Stimulated activated CD8-positive, alpha-beta memory T cell treated with anti-CD3 and anti-CD28 coated beads, Interleukin-15, amount 100 ng/mL, for 24 hours (primary cell): ENCODE measurements at regions not wholly inside any gene's neighbourhood (a gene's known extent, or its start where the extent isn't known, plus 50 kb on each side); places are given as distances from the start of the nearest gene placed in this dataset.
"Not testable (repeated sequence)": the region's sequence is repeated elsewhere in the genome, so short reads cannot be mapped to it uniquely, and the experiment has no call there.

Source experiments
- DNase-seq: peaks from one replicate; pipeline ENCODE4 v3.0.0-alpha.2; 2020; ENCODE audit warnings: low read depth

DNA sequence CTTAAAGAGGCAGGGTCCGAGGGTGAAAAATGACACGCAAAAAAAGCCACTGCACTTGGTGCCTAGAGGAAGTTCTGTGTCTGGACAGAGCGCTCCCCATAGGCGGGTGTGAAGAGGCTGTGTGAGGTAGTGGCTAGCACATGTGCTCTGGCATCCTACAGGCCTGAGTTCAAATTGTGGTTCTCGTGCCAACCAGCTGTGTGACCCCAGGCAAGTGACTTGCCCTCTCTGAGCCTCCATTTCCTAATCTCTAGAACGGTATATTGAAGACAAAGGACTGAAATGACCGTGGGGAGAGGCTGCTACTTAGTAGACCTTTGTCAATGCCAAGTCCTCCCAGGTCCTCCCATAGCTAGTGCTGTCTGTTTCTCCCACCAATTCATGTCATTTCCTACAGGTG is 79.1 kb upstream of the MYL10 start:
- DNase-seq, result no peak

DNA sequence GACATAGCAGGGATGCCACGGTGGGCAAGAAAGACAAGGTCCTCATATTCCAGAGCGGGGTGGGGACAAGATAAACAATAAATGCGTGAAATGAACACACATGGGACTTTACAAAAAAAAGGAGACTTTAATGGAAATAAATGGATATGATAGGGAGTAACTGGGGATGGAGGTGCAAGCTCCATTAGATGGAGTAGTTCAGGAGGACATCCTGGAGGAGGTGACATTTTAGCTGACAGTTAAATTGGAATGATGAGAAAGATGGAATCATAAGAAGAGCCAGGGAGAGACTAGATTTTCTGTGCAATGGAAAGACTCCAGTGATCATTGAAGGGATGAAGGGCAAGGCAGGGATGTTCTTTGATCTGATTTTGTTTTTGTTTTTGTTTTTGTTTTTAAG is 83.6 kb upstream of the MYL10 start:
- DNase-seq, result no peak

- DNase-seq, result no peak
Observed at GRCh38 chr7:101714097-101714496, 85.0 kb upstream of the MYL10 start.

DNA sequence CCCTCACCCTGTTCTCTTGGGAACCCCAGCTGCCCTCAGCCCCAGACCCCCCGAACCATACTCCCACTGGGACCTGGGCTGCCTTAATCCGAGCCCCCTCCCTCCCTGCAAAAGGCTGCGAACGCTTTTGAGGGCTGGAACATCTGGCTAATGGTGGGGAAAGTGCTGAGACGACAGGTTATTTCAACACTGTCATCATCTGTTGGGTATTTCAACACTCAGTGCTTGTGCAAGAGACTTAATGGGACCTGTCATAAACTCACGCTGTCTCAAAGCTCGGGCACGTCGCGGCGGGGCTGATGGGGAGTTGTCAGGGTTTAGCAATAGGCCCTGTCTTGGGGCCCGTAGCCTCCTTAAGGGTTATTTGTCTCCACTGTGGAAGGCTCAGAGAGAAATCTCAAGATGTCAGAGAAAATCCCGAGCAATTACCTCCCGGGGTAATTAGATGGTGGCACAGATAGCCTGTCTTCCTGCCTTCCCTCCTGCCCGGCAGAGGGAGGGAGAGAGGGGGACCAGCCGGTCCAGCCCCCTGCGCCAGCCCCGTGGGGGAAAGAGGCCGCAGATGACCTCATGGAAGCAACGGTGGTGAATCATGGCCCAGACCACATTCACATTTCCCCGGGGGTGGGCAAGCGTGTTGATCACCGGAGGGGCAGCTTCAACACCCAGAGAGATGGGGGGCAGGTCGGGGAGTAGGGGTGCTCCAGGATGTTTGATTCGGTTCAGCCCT is 88.7 kb upstream of the MYL10 start:
- no peak for DNase-seq

DNA sequence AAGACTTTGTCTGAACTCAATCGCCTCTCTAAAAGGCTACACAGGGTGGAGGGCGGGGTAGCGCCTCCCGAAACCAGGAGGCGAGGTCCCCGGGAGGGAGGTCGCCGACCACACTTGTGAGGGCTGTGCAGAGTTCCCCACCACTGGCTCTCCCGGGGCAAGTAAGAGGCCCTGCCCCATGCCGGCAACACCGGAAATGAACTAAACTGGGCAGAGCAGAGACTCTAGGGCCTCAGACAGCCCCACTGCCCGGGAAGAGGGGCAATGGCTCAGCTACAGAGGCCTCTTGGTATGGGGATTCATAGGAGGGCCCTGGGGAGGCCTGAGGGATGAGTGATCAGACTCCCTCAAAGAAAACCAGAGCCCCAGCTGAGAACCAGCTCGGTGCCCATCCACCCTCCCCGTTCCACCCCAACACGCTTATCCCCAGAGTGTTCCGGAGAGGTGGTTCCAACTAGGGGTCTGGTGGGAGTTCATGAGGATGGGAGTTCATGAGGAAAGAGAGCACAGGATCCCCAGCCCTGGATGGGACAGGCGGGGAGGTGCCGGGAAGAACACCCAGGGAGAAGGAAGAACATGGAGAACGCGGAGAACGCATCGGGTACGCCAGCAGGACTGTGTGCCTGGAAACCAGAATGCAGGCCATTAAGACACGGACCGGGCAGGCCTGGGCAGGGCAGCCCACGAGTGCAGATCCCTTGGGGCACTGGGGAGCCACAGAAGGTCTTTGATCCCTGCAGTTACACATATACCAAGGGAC is 89.4 kb upstream of the MYL10 start:
- no peak for DNase-seq

- no peak for DNase-seq
Observed at GRCh38 chr7:101719123-101719470, 90.0 kb upstream of the MYL10 start.

- DNase-seq, result no peak
Observed at GRCh38 chr7:101720324-101720723, 91.2 kb upstream of the MYL10 start.

DNA sequence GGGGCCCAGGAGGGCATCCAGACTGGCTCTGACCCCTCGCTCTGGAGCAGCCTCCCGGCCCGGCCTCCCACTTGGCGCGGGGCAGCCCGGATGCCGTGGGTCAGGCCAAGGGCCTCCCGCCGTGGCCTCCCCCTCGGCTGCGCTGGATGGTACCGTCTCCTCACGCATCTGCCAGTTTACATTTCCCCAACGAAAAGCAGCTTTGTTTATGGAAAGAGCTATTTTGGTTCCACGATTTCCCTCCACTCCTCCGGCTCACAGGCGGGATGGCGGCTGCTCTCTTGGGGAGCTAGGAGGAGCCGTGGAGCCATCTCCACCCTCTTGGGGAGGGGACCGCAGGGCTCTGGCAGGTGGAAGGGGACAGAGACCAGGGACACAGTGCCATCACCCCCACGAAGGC is 93.2 kb upstream of the MYL10 start:
- DNase-seq, result no peak

- DNase-seq, result no peak
Observed at GRCh38 chr7:101723835-101724234, 93.6 kb upstream of the CUX1 start.

DNA sequence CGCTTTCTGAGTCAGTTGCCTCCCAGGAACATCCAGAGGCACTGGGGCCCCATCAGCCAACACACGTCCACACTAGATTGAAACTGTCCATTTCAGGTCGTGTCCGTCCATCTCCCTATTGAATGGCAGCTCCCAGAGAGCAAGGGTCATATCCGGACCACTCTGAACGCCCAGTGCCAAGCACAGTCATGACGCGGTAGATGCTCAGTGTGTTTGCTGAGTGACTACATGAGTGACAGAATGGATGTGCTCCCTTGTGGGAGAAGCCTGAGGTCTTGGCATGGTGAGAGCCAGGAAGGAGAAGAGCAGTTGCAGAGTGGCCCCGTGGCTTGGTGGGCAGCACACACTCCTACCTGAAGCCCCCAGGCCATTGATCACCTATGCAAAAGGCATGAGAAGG is 92.5 kb upstream of the CUX1 start:
- DNase-seq, result no peak

DNA sequence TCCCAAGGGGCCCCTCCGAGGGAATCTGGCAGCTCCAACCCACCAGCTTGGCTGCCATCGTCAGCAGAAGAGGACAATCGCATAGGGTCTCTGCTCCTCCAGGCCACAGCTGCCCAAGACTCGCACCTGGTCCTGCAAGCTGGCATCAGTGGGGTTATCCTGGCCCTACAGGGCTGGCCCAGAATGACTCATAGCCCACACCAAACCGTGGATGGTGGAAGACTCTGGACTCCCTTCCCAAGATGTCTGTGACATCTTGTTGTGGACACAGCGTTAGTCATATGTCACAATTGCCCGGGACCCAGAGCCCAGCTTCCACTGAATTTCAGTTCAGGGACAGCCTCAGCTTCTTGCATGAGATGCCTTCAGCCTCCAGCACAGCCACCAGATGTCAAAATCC is 91.5 kb upstream of the CUX1 start:
- DNase-seq, result no peak

DNA sequence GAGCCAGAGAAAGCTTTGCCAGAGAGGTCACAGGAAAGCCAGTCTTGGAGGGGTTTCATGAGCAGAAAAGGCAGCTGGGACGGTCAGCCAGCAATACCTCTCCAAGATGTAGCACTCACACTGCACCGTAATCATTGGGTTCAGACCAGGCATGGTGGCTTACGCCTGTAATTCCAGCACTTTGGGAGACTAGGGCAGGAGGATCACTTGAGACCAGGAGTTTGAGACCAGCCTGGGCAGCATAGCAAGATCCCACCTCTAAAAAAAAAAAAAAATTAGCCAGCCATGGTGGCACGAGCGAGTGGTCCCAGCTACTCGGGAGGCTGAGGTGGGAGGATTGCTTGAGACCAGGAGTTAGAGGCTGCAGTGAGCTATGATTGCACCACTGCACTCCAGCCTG is 90.2 kb upstream of the CUX1 start:
- DNase-seq, result no peak

DNA sequence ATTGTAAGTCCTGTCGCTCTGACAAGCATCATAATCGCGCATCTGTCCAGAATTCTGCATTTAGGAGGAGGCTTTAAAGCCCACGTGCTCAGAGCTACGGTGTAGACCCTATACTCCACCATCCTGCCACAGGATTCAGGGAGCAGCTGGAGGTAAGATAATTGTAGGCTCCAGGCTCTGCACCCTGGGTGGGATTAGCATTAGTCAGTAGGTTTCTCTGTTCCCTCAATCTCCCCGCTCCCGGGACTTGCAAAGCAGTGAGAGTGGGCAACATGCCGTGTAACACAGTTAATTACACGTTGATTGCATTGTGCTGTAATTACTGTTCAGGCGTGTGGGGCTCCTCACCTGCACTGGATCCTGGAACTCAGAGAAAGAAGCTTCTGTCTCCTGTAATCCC is 89.3 kb upstream of the CUX1 start:
- no peak for DNase-seq

- not testable (repeated sequence) for DNase-seq
Observed at GRCh38 chr7:101728873-101729240, 88.6 kb upstream of the CUX1 start.

DNA sequence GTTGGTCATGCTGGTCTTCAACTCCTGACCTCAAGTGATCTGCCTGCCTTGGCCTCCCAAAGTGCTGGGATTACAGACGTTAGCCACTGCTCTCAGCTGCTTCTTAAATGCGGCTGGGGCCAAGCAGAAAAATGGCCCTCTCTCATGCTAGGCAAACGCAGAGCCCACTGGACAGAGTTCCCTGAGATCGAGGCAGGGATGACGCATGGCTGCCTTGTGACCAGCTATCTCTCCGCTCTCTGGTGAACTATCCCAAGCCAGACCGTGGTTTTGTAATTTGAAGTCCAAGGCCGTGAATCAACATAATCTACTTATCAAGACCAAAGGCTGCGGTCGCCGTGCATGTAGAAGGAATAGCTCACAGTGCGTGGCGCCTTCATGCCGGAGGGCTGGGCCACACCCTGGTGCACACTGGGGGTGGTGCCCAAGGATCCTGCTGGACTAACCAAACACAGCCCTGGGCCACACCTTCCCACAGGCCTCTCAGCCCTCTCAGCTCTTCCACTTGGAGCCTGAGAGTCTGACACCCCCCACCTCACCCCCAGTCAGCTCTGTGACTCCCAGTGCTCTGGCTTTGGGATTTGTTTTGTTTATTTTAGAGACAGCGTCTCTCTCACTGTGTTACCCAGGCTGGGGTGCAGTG is 88.1 kb upstream of the CUX1 start:
- no peak for DNase-seq

DNA sequence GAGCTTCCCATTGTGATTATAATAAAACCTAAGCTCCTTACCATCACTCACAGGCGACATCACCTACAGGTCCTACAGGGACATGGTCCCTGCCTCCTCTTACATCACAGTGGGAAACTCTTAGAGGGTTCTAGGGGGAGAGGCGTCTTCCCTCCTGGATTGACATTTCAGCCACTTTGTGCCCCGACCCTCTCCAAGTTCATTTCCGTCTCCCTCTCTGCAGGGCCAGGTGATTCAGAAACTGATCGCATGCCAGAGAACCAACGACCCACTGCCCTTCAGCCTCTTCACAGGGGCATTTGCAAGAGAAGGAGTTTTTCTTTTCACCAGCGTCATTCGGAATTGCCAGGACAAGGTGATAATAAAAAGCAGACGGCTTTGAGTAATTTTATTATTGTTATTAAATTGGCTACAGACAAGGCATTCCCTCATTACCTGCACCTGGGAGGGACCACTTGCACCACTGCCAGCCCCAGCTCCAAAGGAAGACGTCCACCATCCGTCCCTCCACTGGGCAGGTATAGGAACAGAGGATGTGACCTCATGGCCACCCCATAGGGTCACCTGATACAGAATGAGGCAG is 85.8 kb upstream of the CUX1 start:
- DNase-seq, result no peak

DNA sequence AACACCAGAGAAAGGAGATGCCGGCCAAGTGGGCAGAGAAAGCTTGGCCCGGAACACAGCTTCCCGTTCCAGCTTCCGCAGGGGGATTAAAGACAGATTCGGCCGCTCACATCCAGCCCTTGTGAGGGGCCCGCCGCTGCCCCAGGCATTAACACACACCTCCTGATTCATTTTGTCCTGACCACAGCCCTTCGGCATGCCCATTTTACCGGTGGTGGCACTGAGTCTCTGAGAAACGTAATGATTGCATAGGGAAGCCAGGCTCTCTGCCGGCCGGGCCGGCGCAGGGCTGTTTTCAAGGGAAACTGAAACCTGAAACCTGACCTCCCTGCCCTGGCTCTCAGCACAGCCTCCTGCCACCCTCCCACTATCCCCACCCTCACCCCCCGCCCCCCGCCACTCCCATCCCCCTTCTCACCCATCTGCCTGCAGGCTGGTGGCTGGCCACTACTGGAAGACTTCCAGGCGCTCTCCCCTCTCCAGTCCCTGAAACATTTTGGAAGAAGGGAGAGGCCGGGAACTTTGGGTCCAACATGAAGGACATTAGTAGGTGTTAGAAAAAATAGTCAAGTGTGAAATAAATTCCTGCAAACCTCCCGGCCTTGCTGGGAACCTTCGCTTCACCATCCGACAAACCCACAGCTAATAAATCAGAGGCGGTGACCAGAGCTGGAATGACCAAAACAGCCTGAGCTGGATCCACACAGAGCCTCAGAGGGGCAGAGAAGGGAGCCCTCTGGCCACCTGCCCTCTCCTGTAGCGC is 83.5 kb upstream of the CUX1 start:
- no peak for DNase-seq

GRCh38 chr7:101736084-101736483 is 81.3 kb upstream of the CUX1 start:
- no peak for DNase-seq

GRCh38 chr7:101739775-101740398 is 77.5 kb upstream of the CUX1 start:
- DNase-seq, result no peak

- DNase-seq, result no peak
Observed at GRCh38 chr7:101740981-101741725, 76.3 kb upstream of the CUX1 start.
